ENCODE measurements at regions not wholly inside any gene's neighbourhood (a gene's known extent, or its start where the extent isn't known, plus 50 kb on each side); places are given as distances from the start of the nearest gene placed in this dataset.

DNA sequence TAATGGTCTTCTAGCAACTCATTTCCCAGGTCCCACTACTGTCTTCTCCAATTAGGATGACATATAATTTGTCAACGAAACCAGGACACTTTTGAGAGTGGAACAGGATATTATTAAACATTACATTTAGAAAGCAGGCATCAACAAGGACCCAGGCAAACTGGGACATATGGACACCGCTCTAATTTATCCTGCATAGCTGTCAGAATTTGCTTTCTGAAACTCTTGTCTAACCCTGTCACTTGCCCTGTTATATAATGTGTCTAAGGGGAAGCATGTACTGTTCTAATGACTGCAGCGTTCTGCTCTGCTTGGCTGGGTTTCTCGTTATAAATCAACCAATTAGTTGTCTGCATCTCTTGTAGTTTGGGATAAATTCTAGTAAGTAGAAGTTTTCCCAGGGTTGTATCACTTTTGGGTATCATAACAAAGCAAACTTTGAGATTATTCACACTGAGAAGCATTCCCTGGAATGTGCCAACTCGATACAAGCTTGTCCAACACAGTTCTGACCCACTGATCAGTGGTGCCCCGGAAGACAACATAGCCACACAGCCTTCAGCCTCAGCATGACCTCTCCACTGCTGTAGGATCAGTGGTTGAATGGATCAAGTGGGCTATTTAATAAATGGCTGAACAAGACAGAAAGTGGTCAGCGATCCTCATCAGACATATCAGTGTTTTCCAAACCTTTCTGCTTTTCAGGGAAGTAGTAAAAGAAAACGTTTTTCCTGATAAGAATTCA is 228.1 kb downstream of the KIF20B start:
- DNase-seq (no peak), ATAC-seq (ENCODE audit: low read depth) (no peak)
- H3K4me2 ChIP-seq (replicated peaks; ENCODE audit: low read depth, low read length, poor library complexity, severe bottlenecking) = no peak overlapping the region
- Mint-ChIP-seq H3K27ac (no peak overlapping the region), H3K9me3 (ENCODE audit: insufficient read depth) (peaks cover 4% of the 10 kb centered on the region), H3K4me3 (peak overlapping the region; percentile 36), H3K27me3 (peaks cover 9% of the 10 kb centered on the region), H3K4me1 (peaks cover 9% of the 10 kb centered on the region)
- H3K27ac ChIP-seq (ENCODE audit: low read length in 2 of 2) = no peak overlapping the region
- H3K4me3 ChIP-seq (ENCODE audit: control extremely low read depth in 1 of 5, extremely low read depth in 1 of 5, insufficient read depth in 1 of 5, low read depth in 2 of 5, low read length in 4 of 5) = no peak overlapping the region
- H2AFZ ChIP-seq (ENCODE audit: insufficient read depth, low read depth, low read length, poor library complexity, severe bottlenecking) = no peak overlapping the region
- CTCF ChIA-PET = no interaction called here
- peaks cover 0 to 1% (median 0%) of the 10 kb centered on the region in 3 donors for H3K9me3 ChIP-seq (ENCODE audit: control extremely low read depth in 1 of 3, control insufficient read depth in 2 of 3, insufficient read depth in 1 of 3, low read length in 2 of 3)
- H4K20me1 ChIP-seq (ENCODE audit: control insufficient read depth, insufficient read depth, low read length, poor library complexity, severe bottlenecking) = no peaks in the 10 kb centered on the region
- no peaks in the 10 kb centered on the region for H3K27me3 ChIP-seq (replicated peaks in 1 of 4; ENCODE audit: control extremely low read depth in 1 of 4, control insufficient read depth in 3 of 4, insufficient read depth in 4 of 4, low read length in 3 of 4)
- WGBS (ENCODE audit: insufficient coverage) = 76% methylated on average over 2 of the region's 8 CpGs
- intact Hi-C loops (cut with micrococcal nuclease) = no loop called here
- no peaks in the 10 kb centered on the region for H3K79me2 ChIP-seq (ENCODE audit: control insufficient read depth, insufficient read depth, low read length)
- no peaks in the 10 kb centered on the region for H3K4me1 ChIP-seq (ENCODE audit: control insufficient read depth in 2 of 2, insufficient read depth in 2 of 2, low read length in 2 of 2)
- POLR2A ChIA-PET = no interaction called here
- H3K9ac ChIP-seq (ENCODE audit: low read length) = no peak overlapping the region
- no peak for TF ChIP-seq EZH2 (IDR thresholded peaks at IDR 0.05; ENCODE audit: borderline replicate concordance, insufficient read depth, low read depth, low read length, poor library complexity, severe bottlenecking)
- TF ChIP-seq, protein P1, sequence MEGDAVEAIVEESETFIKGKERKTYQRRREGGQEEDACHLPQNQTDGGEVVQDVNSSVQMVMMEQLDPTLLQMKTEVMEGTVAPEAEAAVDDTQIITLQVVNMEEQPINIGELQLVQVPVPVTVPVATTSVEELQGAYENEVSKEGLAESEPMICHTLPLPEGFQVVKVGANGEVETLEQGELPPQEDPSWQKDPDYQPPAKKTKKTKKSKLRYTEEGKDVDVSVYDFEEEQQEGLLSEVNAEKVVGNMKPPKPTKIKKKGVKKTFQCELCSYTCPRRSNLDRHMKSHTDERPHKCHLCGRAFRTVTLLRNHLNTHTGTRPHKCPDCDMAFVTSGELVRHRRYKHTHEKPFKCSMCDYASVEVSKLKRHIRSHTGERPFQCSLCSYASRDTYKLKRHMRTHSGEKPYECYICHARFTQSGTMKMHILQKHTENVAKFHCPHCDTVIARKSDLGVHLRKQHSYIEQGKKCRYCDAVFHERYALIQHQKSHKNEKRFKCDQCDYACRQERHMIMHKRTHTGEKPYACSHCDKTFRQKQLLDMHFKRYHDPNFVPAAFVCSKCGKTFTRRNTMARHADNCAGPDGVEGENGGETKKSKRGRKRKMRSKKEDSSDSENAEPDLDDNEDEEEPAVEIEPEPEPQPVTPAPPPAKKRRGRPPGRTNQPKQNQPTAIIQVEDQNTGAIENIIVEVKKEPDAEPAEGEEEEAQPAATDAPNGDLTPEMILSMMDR (IDR thresholded peaks at IDR 0.05) = no peak
- H3K36me3 ChIP-seq (replicated peaks in 1 of 2; ENCODE audit: control extremely low read depth in 1 of 2, control insufficient read depth in 1 of 2, extremely low read depth in 1 of 2, insufficient read depth in 2 of 2, low read length in 1 of 2) = no peaks in the 10 kb centered on the region

DNA sequence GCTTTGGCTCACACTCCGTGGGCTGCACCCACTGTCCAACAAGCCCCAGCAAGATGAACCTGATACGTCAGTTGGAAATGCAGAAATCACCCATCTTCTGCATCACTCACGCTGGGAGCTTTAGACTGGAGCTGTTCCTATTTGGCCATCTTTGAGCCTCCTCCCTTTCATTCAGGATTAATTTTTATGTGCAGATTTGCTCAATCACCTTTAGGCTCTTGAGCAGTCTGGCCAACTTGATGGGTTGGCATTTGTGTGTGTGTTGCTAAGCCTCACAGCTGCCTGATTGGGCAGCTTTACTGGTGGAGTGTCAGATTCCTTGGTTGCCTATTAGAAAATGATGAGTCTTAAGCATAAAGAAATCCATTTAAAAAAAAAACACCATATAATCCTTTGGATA is 236.1 kb downstream of the KIF20B start:
- no peak for ATAC-seq (ENCODE audit: low read depth)
- Histone ChIP-seq H3K4me2 (replicated peaks; ENCODE audit: low read depth, low read length, poor library complexity, severe bottlenecking) (no peak overlapping the region), H2AFZ (ENCODE audit: insufficient read depth, low read depth, low read length, poor library complexity, severe bottlenecking) (no peak overlapping the region), H3K9ac (ENCODE audit: low read length) (no peak overlapping the region), H3K4me1 (ENCODE audit: control insufficient read depth in 2 of 2, insufficient read depth in 2 of 2, low read length in 2 of 2) (peaks cover 3 to 4% of the 10 kb centered on the region in 2 donors), H3K9me3 (ENCODE audit: control extremely low read depth in 1 of 3, control insufficient read depth in 2 of 3, insufficient read depth in 1 of 3, low read length in 2 of 3) (peaks cover 0 to 6% (median 1%) of the 10 kb centered on the region in 3 donors), H4K20me1 (ENCODE audit: control insufficient read depth, insufficient read depth, low read length, poor library complexity, severe bottlenecking) (no peaks in the 10 kb centered on the region), H3K4me3 (ENCODE audit: control extremely low read depth in 1 of 5, extremely low read depth in 1 of 5, insufficient read depth in 1 of 5, low read depth in 2 of 5, low read length in 4 of 5) (no peak overlapping the region), H3K27me3 (replicated peaks in 1 of 4; ENCODE audit: control extremely low read depth in 1 of 4, control insufficient read depth in 3 of 4, insufficient read depth in 4 of 4, low read length in 3 of 4) (peaks cover 0 to 22% (median 13%) of the 10 kb centered on the region in 4 experiments), H3K36me3 (replicated peaks in 1 of 2; ENCODE audit: control extremely low read depth in 1 of 2, control insufficient read depth in 1 of 2, extremely low read depth in 1 of 2, insufficient read depth in 2 of 2, low read length in 1 of 2) (no peaks in the 10 kb centered on the region), H3K79me2 (ENCODE audit: control insufficient read depth, insufficient read depth, low read length) (no peaks in the 10 kb centered on the region), H3K27ac (ENCODE audit: low read length in 2 of 2) (no peak overlapping the region)
- 96% methylated on average over 3 of the region's 3 CpGs for WGBS (ENCODE audit: insufficient coverage)
- ChIA-PET CTCF (no interaction called here), POLR2A (no interaction called here)
- Mint-ChIP-seq H3K4me3 (no peak overlapping the region), H3K4me1 (peaks cover 4% of the 10 kb centered on the region), H3K9me3 (ENCODE audit: insufficient read depth) (peaks cover 4% of the 10 kb centered on the region), H3K27me3 (peaks cover 27% of the 10 kb centered on the region), H3K27ac (no peak overlapping the region)
- no peak for DNase-seq
- intact Hi-C loops (cut with micrococcal nuclease) = no loop called here
- TF ChIP-seq EZH2 (IDR thresholded peaks at IDR 0.05; ENCODE audit: borderline replicate concordance, insufficient read depth, low read depth, low read length, poor library complexity, severe bottlenecking) = no peak
- TF ChIP-seq, protein P1 (IDR thresholded peaks at IDR 0.05) = no peak

Measured in B cell (primary cell).